Chondrocyte (in vitro differentiated cells): ENCODE measurements at regions not wholly inside any gene's neighbourhood (a gene's known extent, or its start where the extent isn't known, plus 50 kb on each side); places are given as distances from the start of the nearest gene placed in this dataset.

Experiments used
- DNase-seq: peaks from one replicate; pipeline ENCODE4 v3.0.0; 2021; ENCODE audit warnings: mixed read lengths, low spot score
- H3K27ac Mint-ChIP-seq: one replicate; pipeline ENCODE4 v1.8.0; 2021; ENCODE audit warnings: mild to moderate bottlenecking, moderate library complexity, mixed read lengths; ENCODE audit not compliant: unreplicated experiment
- H3K27me3 Mint-ChIP-seq: 2 replicates; pipeline ENCODE4 v1.8.0; 2021; ENCODE audit warnings: low read depth, mixed read lengths
- H3K36me3 Mint-ChIP-seq: 2 replicates; pipeline ENCODE4 v1.8.0; 2021; ENCODE audit warnings: low read depth, mixed read lengths
- H3K4me1 Mint-ChIP-seq: 2 replicates; pipeline ENCODE4 v1.8.0; 2021; ENCODE audit warnings: low read depth, mild to moderate bottlenecking, mixed read lengths
- H3K4me3 Mint-ChIP-seq: one replicate; pipeline ENCODE4 v1.8.0; 2021; ENCODE audit warnings: mild to moderate bottlenecking, moderate library complexity, mixed read lengths; ENCODE audit not compliant: unreplicated experiment
- H3K9me3 Mint-ChIP-seq: 2 replicates; pipeline ENCODE4 v1.8.0; 2021; ENCODE audit warnings: low read depth, mixed read lengths
- TF ChIP-seq, protein P1 (sequence below): fragments of 200-600 bp; sonication (generic); IDR thresholded peaks from 2 replicates; pipeline ENCODE4 v1.5.0; 2021; ENCODE audit warnings: antibody characterized with exemption, mild to moderate bottlenecking, moderate library complexity

DNA sequence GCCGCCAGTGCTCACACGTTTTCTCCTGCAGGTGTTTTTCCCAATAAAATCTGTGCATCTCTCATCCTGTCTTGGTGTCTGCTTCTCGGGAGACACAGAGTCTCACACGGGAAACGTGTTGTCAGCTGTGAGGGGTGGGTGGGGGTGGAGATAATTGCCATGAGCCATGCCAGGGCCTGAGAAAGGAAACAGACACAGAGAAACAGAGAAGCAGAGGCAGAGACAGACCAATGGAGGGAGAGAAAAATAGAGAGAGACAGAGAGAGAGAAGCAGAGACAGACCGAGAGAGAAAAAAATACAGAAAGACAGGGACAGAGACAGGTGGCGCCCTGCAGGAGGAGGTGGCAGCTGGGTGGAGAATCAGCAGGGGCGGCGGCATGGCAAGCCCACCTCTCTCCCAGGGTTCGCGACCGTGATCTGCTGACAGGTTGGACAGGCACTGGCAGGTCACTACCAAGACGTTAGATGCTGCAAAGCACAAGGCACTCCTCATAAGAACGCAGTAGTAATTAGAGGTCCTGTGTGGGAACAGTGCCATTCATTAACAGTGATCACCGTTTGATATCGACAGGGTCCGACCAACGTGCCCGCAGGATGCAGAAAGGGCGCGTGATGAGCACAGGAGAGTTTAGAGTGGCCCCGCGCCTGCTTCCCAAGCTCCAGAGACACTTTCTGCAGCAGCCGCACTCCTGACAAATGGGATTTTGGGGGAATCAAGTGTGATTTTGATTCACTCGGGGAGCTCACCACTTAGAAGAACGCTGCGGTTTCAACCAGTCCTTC, 70.5 kb upstream of the INSIG1 start:
- Mint-ChIP-seq H3K36me3 (no peaks in the 10 kb centered on the region), H3K4me1 (peaks cover 42% of the 10 kb centered on the region), H3K27ac (no peak overlapping the region), H3K27me3 (peaks cover 8% of the 10 kb centered on the region), H3K9me3 (no peaks in the 10 kb centered on the region), H3K4me3 (no peak overlapping the region)
- no peak for DNase-seq
- TF ChIP-seq, protein P1, sequence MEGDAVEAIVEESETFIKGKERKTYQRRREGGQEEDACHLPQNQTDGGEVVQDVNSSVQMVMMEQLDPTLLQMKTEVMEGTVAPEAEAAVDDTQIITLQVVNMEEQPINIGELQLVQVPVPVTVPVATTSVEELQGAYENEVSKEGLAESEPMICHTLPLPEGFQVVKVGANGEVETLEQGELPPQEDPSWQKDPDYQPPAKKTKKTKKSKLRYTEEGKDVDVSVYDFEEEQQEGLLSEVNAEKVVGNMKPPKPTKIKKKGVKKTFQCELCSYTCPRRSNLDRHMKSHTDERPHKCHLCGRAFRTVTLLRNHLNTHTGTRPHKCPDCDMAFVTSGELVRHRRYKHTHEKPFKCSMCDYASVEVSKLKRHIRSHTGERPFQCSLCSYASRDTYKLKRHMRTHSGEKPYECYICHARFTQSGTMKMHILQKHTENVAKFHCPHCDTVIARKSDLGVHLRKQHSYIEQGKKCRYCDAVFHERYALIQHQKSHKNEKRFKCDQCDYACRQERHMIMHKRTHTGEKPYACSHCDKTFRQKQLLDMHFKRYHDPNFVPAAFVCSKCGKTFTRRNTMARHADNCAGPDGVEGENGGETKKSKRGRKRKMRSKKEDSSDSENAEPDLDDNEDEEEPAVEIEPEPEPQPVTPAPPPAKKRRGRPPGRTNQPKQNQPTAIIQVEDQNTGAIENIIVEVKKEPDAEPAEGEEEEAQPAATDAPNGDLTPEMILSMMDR = no peak

DNA sequence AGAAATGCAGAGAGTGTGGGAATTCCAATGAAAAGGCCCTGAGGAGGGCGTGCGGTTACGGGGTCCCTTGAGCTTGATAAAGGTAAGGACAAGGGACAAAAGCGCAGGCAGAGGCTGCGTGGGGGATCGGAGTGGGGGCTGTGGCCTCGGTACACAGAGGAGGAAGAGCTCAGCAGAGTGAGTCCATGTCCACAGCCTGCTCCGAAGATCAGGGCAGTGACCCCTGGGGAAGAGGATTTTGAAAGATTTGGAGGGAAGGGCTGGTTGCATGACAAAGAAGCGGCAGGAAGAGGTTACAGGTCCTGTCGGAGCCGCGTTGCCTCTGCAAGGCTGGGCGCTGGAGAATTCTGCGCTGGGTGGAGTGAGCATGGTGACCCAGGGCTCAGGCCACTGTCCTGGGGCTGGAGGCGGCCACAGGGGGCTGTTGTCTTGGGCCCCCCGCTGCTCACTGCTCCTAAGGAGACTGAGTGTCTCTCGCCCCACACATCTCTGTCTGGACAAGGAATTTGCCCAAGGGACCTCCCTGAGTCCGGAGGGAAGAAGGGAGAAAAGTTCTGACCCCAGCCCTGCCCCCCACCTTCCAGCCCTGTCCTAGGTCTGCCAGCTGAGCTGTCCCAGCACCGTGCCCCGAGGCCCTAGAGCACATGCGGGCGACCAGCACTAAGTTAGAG, 69.8 kb upstream of the INSIG1 start:
- Mint-ChIP-seq H3K4me1 (peaks cover 41% of the 10 kb centered on the region), H3K27me3 (peaks cover 8% of the 10 kb centered on the region), H3K36me3 (no peaks in the 10 kb centered on the region), H3K4me3 (no peak overlapping the region), H3K27ac (no peak overlapping the region), H3K9me3 (no peaks in the 10 kb centered on the region)
- TF ChIP-seq, protein P1 = no peak
- DNase-seq = no peak

DNA sequence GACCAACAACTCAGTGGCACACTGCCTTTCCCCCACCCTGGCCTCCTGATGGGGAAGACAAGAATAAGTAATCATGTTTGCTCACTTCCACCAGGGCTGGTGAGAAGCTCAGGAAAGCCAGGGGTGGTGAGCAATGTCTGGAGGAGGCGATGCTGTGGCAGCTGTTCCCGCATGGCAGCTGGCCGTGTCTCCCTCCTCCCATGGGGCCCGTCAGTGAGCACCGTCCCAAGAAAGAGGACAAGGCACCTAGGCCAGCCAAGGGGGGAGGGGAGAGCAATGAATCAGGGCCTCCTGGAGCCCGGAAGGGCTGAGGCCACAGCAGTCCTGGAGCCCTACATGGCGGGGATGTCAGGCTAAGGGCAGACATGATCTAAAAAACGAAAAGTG, 69.2 kb upstream of the INSIG1 start:
- Mint-ChIP-seq H3K36me3 (no peaks in the 10 kb centered on the region), H3K4me1 (peaks cover 46% of the 10 kb centered on the region), H3K9me3 (no peaks in the 10 kb centered on the region), H3K4me3 (no peak overlapping the region), H3K27me3 (peaks cover 8% of the 10 kb centered on the region), H3K27ac (no peak overlapping the region)
- no peak for DNase-seq
- TF ChIP-seq, protein P1 = no peak

DNA sequence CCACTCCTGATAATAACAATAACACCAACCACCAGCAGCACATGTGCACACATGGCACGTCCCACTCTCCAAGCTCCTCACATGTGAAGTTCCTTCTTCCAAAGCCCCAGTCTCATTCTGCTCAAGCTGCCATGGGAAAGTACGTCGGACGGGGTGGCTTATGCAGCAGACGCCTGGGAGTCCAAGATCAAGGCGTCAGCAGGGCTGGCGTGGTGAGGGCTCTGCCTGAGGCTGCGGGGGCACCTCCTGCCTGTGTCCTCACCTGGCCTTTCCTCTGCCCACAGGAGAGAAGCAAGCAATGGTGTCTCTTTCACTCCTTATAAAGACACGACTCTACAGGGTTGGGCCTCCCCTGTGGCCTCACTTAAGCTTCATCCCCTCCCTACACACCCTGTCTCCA, 68.8 kb upstream of the INSIG1 start:
- no peak overlapping the region for H3K4me3 Mint-ChIP-seq
- no peak overlapping the region for H3K27ac Mint-ChIP-seq
- TF ChIP-seq, protein P1 = no peak
- DNase-seq = no peak
- peaks cover 49% of the 10 kb centered on the region for H3K4me1 Mint-ChIP-seq
- no peaks in the 10 kb centered on the region for H3K9me3 Mint-ChIP-seq
- H3K27me3 Mint-ChIP-seq = peaks cover 8% of the 10 kb centered on the region
- H3K36me3 Mint-ChIP-seq = no peaks in the 10 kb centered on the region

DNA sequence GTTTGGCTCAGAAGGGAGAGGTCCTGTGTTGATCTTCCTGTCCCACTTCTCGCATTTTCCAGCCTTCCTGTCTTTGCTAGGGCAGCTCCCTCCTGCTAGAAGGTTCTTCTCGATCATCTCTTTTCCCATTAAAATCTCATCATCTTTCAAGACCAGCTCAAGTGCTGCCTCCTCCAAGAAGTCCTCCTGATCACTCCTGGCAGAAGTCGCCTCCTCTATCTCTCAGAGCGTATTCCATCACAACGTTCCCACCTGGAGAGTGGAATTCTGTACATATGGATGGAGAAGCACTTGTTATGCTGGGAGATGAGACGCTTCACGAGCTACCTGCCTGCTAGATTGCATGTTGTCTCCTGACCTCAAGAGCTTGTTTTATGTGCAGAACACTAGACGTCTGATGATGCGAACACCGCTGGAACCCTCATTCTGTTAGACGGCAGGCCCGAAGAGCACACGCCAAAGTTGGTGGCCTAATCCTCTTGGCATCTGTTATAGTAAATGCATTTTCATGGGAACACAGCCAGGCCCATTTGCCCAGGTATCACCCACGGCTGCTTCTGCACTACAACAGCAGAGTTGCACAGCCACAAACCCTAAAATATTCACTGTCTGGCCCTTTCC, 68.0 kb upstream of the INSIG1 start:
- TF ChIP-seq, protein P1 = no peak
- no peak overlapping the region for H3K4me3 Mint-ChIP-seq
- no peak for DNase-seq
- H3K9me3 Mint-ChIP-seq = no peaks in the 10 kb centered on the region
- H3K27me3 Mint-ChIP-seq = peaks cover 8% of the 10 kb centered on the region
- peaks cover 43% of the 10 kb centered on the region for H3K4me1 Mint-ChIP-seq
- H3K36me3 Mint-ChIP-seq = no peaks in the 10 kb centered on the region
- peak overlapping the region; percentile 90 for H3K27ac Mint-ChIP-seq
